DND-41 (cell line): ENCODE measurements at regions not wholly inside any gene's neighbourhood (a gene's known extent, or its start where the extent isn't known, plus 50 kb on each side); places are given as distances from the start of the nearest gene placed in this dataset.

Experiments used
- EZH2 ChIP-seq: IDR thresholded peaks from 3 replicates; pipeline ENCODE4 v1.6.1; 2012; ENCODE audit warnings: borderline replicate concordance, low read depth, mild to moderate bottlenecking, moderate library complexity, low read length, inconsistent platforms; ENCODE audit not compliant: severe bottlenecking
- TF ChIP-seq, protein P1 (sequence below): IDR thresholded peaks from 2 replicates; pipeline ENCODE4 v1.5.1; 2012; ENCODE audit warnings: borderline replicate concordance, low read length, moderate library complexity, mild to moderate bottlenecking; ENCODE audit not compliant: poor library complexity, severe bottlenecking; ENCODE audit errors: extremely low read depth

DNA sequence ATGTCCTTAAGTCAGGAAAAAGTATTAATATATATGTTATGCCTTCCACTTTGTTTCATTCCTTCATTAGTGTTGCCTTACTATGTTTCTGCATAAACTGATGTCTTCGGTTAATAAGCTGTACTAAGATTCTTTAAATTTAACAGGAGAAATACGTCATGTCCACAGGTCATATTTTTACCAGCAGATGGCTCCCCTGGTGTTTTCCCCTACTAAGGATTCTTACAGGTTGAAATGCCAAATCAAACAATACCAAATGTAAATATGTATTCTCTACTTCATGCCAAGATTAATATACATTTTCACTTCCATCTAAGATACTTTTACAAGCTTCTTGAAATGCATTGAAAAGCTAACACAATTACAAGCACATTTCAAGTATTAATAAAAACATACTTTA lies 1602.1 kb downstream of the SI start:
- TF ChIP-seq, protein P1, sequence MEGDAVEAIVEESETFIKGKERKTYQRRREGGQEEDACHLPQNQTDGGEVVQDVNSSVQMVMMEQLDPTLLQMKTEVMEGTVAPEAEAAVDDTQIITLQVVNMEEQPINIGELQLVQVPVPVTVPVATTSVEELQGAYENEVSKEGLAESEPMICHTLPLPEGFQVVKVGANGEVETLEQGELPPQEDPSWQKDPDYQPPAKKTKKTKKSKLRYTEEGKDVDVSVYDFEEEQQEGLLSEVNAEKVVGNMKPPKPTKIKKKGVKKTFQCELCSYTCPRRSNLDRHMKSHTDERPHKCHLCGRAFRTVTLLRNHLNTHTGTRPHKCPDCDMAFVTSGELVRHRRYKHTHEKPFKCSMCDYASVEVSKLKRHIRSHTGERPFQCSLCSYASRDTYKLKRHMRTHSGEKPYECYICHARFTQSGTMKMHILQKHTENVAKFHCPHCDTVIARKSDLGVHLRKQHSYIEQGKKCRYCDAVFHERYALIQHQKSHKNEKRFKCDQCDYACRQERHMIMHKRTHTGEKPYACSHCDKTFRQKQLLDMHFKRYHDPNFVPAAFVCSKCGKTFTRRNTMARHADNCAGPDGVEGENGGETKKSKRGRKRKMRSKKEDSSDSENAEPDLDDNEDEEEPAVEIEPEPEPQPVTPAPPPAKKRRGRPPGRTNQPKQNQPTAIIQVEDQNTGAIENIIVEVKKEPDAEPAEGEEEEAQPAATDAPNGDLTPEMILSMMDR = peak; percentile 45
- TF ChIP-seq EZH2 = no peak
